Mucosa of descending colon (tissue), 3 donors: ENCODE measurements at regions not wholly inside any gene's neighbourhood (a gene's known extent, or its start where the extent isn't known, plus 50 kb on each side); places are given as distances from the start of the nearest gene placed in this dataset.

Experiments
- ATAC-seq: fragments of 200-7000 bp; cut with Tn5 transposase; one replicate; pipeline ENCODE4 v1.9.1; 2020; ENCODE audit warnings: mild to moderate bottlenecking, moderate library complexity
- DNase-seq, 3 donors: peaks; one replicate each; pipeline ENCODE4 v3.0.0-alpha.2; 2020
- H3K36me3 ChIP-seq: fragments of 200-600 bp; one replicate; pipeline ENCODE4 v1.8.0; 2021; ENCODE audit warnings: low read depth, mild to moderate bottlenecking
- H3K4me1 ChIP-seq: fragments of 200-600 bp; one replicate; pipeline ENCODE4 v1.8.0; 2021; ENCODE audit warnings: low read depth, mild to moderate bottlenecking
- H3K4me3 ChIP-seq: fragments of 200-600 bp; one replicate; pipeline ENCODE4 v1.8.0; 2021; ENCODE audit warnings: mild to moderate bottlenecking
- H3K9me3 ChIP-seq: fragments of 200-600 bp; one replicate; pipeline ENCODE4 v1.8.0; 2021; ENCODE audit warnings: mild to moderate bottlenecking
- CTCF ChIP-seq: fragments of 200-600 bp; IDR thresholded peaks from one replicate; pipeline ENCODE4 v1.8.0; 2022; ENCODE audit warnings: antibody characterized with exemption, mild to moderate bottlenecking
- intact Hi-C, 2 donors: fragments of 100-400 bp; cut with DNase I in 1 of 2; cut with micrococcal nuclease in 1 of 2; formaldehyde crosslinking; loops; one replicate each; pipeline versions ENCODE4 v1.11.0 to v1.11.1; 2022; cut with DNase I, micrococcal nuclease
- donor health status: DM: no; HTN: no; CAD: no; lungs with moderate emphysema.
- donor health status: DM: no; HTN: no; CAD: no.
- donor health status: DM: no; HTN: yes; CAD: no.

DNA sequence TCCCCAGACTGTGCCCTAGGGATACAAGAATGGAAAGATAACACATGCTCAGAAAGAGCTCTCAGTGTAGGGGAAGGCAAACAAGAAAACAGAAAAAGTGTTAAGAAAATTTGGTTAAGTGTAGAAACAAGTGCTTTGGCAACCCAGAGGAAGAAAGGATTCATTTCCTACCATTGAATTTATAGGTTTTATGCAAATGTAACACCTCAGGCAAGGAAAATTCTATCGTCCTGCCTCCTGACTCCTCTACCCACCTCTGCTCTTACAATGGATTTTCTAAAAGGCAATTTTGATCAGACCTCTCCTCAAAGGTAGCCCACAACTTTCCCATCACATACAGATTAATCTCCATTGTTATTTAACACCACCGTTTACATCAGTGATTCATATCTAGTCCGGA is 298.7 kb downstream of the RFC3 start:
- no peak for TF ChIP-seq CTCF
- intact Hi-C loops = no loop called here

DNA sequence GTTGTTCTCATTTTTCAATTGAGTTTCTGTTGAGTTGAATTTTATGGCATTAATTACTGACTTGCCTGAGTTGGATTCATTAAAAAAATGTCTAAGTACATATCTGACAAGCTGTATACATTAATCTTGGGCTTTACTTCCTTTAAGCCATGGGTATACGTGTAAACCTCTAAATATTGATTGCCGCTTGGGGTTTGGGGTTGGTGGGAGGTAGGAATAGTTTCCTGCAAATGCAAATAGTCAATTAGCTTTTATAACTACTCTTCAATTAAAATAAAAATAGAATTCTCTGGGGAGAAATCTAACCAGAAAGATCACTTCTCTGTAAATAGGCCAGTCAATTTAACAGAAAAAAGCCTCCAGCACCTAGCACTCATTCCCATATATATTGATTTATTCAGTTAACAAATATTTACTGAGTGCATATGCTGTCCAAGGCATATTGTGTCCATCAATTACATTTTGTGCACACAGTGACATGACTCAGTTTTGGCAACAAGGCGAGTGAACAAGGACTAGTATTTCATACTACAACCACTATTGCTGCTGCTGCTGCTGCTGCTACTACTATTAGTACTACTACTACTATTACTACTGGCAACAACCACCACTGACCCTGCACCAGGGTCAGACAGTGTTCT is 306.8 kb downstream of the RFC3 start:
- TF ChIP-seq CTCF = no peak
- ATAC-seq (peak; percentile 75), DNase-seq (no peak)

More for the DNA sequence above, 298.7 kb downstream of the RFC3 start:
- Histone ChIP-seq H3K36me3 (no peaks in the 10 kb centered on the region), H3K9me3 (no peaks in the 10 kb centered on the region), H3K4me3 (no peak overlapping the region), H3K4me1 (no peaks in the 10 kb centered on the region)
- ATAC-seq (no peak), DNase-seq (no peak)

DNA sequence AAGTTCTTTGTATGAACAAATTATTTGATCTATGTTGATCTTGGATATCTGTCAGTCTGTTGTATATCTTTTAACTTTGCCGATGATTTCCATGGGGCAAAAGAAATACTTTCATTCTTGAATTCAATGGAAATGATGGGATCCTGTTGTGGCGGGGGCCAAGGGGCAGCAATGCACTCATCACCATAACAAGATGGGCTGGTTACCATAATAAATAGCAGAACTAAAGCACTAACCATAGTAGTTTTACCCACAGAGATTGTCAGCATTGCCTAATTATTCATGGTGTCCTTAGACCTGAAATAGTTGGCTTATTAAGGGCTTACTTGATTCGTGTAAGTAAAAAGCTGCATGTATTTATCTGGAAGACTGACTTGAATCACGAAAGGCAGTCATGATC is 309.6 kb downstream of the RFC3 start:
- ATAC-seq (no peak), DNase-seq (no peak)
- H3K4me1 ChIP-seq = no peaks in the 10 kb centered on the region
- intact Hi-C loops = no loop called here
- H3K9me3 ChIP-seq = no peaks in the 10 kb centered on the region
- H3K36me3 ChIP-seq = no peaks in the 10 kb centered on the region
- H3K4me3 ChIP-seq = no peak overlapping the region
- TF ChIP-seq CTCF = no peak

More for the DNA sequence above, 306.8 kb downstream of the RFC3 start:
- Histone ChIP-seq H3K36me3 (no peaks in the 10 kb centered on the region), H3K4me3 (no peak overlapping the region), H3K4me1 (no peaks in the 10 kb centered on the region), H3K9me3 (no peaks in the 10 kb centered on the region)
- intact Hi-C loops = no loop called here

DNA sequence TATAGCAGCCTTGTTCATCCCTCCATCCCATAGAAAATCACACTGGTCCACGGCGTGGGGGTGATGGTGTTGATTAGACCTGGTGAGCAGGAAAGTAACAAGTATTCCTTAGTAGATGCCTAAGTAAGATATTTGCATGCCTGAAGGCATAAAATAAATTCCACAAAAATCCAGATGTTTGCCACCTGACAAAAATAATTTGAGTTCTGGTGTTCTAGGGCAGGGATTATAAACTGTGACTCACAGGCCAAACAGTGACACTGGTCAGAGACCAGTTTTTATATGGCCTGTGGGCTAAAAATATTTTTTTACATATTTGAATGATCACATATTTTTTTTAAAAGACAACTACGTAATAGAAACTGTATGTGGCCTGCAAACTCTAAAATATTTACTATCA is 310.7 kb downstream of the RFC3 start:
- intact Hi-C loops = no loop called here
- ATAC-seq (no peak), DNase-seq (no peak)

DNA sequence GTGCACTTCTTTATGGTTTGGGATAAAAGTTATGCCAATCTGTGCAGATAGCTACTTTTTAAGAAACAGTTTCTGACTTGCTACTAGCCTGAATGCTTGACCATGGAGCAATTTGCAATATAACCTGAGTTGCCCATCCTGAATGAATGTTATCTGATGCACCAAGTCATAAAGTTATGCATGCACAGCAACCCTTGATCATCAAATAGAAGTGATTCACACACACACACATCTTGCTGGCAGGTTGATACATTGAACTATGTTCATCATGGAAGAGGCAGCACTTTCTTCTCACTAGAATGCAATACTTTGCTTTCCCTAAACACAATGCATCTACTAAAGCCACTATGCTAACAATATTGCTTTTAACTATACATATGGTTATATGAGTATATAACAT is 311.5 kb downstream of the RFC3 start:
- no peak for DNase-seq
- intact Hi-C loops = no loop called here
- Histone ChIP-seq H3K4me1 (no peaks in the 10 kb centered on the region), H3K9me3 (no peaks in the 10 kb centered on the region), H3K4me3 (no peak overlapping the region), H3K36me3 (no peaks in the 10 kb centered on the region)
- TF ChIP-seq CTCF = no peak
- ATAC-seq = peak; percentile 78

More for the DNA sequence above, 310.7 kb downstream of the RFC3 start:
- no peaks in the 10 kb centered on the region for H3K9me3 ChIP-seq
- H3K4me3 ChIP-seq = no peak overlapping the region
- H3K4me1 ChIP-seq = no peaks in the 10 kb centered on the region
- TF ChIP-seq CTCF = no peak
- H3K36me3 ChIP-seq = no peaks in the 10 kb centered on the region

DNA sequence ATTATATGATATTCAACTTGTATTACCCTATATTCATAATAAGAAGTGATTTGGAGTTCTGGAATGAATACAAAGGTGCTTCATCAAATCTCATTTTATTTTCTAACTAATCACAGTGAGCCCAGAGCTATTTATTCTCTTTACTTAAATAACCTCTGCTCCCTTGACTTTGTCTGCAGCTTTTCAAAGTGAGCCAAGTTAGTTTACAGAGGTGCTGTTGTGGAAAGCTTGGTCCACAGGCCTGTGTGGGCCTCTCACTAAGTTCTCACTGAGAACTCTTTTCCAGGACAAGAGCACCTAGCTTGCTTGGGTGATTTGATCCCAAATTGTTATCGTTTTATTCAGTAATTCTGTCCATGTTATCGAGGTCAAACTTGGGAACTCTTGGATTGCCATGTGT is 319.3 kb downstream of the RFC3 start:
- ATAC-seq = no peak
- no peaks in the 10 kb centered on the region for H3K9me3 ChIP-seq
- TF ChIP-seq CTCF = no peak
- H3K4me1 ChIP-seq = no peaks in the 10 kb centered on the region
- intact Hi-C loops = no loop called here
- H3K4me3 ChIP-seq = no peak overlapping the region
- no peaks in the 10 kb centered on the region for H3K36me3 ChIP-seq
- no peak for DNase-seq
